AG04449 (cell line): ENCODE measurements at regions not wholly inside any gene's neighbourhood (a gene's known extent, or its start where the extent isn't known, plus 50 kb on each side); places are given as distances from the start of the nearest gene placed in this dataset.
"Not testable (repeated sequence)": the region's sequence is repeated elsewhere in the genome, so short reads cannot be mapped to it uniquely, and the experiment has no call there.

Source experiments
- CTCF ChIA-PET: fragments of 350-600 bp; formaldehyde crosslinking; extraction: SDS; loops from one replicate; lab custom pipeline; 2021; ENCODE audit warnings: antibody characterized with exemption; lab: Yijun Ruan, JAX
- POLR2A ChIA-PET: fragments of 400-600, 350-600 bp; formaldehyde crosslinking; extraction: SDS; loops from one replicate; lab custom pipeline; 2020; ENCODE audit warnings: antibody characterized with exemption, inconsistent platforms; lab: Yijun Ruan, JAX
- DNase-seq: peaks from one replicate; pipeline ENCODE4 v3.0.0-alpha.2; 2010; ENCODE audit warnings: low read depth, low spot score
- H3K4me3 ChIP-seq: 2 replicates; pipeline ENCODE4 v1.5.1; 2011; ENCODE audit warnings: low read depth, mild to moderate bottlenecking, control low read depth, low read length
- CTCF ChIP-seq: IDR thresholded peaks from one replicate; pipeline ENCODE4 v1.5.1; 2011; ENCODE audit warnings: mild to moderate bottlenecking, moderate library complexity, low read length, control low read depth, inconsistent platforms; ENCODE audit not compliant: insufficient read depth; ENCODE audit errors: missing control alignments

DNA sequence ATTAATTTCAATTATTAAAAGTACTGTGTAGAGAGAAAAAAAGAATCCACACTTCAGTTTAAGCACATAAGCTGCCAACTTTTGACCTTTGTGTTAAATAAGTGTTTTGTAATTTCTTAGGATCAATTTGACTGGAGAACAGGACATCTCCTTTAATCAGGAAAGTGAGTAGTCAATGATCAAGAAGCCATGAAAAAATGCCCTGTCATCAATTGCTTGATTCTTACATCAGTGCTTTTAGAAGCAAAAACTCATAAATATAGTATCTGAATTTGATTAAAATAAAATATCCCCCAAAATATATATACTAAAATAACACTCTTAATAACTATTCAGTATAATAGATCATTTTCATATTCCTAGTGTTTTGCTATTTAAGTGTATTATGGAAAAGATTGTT is 409.0 kb downstream of the TAFA4 start:
- POLR2A ChIA-PET: no interaction called here
- no peak for DNase-seq

DNA sequence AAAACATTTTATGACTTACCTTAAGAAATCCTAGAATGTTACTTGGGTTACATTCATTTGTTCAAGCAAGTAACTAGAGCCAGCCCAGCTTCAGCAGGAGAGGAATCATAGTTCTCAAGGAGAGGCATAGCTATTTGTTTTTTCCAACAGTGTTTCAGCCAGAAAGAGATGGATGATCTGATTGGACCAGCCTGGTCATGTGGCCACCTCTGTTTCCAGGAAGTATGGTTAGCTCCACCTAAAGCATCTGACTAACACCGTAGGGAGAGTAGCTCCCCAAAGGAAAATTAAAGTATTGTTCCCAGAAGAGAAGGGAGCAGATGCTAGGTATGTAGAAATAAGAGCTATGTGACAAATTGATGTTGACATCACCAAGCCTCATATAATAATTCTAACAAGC is 417.1 kb downstream of the TAFA4 start:
- no peak overlapping the region for H3K4me3 ChIP-seq
- no peak for TF ChIP-seq CTCF
- CTCF ChIA-PET: no interaction called here
- DNase-seq: no peak
- POLR2A ChIA-PET: no interaction called here

More for the DNA sequence above, 409.0 kb downstream of the TAFA4 start:
- TF ChIP-seq CTCF: no peak
- CTCF ChIA-PET: no interaction called here
- no peak overlapping the region for H3K4me3 ChIP-seq

DNA sequence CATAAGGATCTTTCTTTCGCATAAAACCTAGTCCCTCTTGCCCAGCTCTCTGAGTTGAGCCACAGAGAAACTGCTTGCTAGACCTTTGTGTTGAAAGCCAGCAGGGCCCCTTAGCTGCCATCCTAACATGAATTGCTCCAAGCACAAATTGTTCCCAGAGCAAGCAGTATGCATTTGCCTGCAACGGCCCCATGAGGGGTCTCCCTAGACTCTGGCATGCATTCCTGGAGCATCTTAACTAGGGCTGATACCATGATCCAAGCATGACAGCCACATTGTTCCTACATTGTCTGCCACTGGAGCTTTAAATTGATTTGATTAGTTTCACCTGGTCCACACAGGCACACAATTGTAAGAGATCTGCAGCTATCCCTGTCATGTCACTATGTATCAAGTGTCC is 428.1 kb downstream of the TAFA4 start:
- H3K4me3 ChIP-seq: no peak overlapping the region
- ChIA-PET CTCF (no interaction called here), POLR2A (no interaction called here)
- no peak for TF ChIP-seq CTCF
- DNase-seq: no peak

- POLR2A ChIA-PET, H3K4me3 ChIP-seq, DNase-seq, CTCF ChIA-PET: not testable (repeated sequence)
Observed at GRCh38 chr3:68485845-68486244, 446.5 kb downstream of the TAFA4 start.

DNA sequence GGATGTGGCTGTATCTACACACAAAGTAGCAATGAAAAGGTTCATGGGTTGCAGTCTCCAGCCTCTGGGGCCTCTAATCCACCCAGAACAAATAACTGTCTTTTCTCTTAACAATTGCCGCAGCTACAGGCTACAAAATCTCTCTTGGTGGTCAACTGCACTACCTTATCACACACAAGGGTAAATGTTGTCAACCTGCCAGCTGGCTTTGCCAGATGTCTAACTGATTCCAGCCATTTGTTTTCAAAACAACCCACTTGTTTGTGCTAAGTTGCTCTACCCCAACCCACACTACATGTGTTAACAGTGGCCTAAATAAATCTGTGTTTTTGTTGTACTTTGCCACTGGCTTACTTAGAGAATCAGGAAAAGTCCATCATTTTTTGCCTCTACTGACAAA is 447.3 kb downstream of the TAFA4 start:
- DNase-seq: no peak
- POLR2A ChIA-PET: no interaction called here
- TF ChIP-seq CTCF: no peak
- no peak overlapping the region for H3K4me3 ChIP-seq
- CTCF ChIA-PET: no interaction called here

DNA sequence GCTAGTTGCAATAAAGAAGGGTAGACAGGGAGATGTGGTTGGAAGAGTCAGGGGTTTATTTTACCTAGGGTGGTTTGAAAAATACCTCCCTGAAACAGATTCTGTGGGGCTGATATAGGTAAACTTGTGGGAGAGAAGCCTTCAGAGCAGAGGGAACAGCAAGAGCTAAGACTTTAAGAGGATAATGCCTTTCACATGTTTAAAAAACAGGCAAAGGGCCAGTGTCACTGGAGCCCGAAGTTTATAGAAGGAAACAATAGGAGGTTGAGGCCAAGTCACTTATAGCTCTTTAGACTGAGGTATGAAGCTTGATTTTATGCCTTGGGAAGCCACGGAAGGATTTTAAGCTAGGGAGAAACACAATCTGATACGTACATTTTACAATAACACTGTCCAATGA is 448.7 kb downstream of the TAFA4 start:
- H3K4me3 ChIP-seq: no peak overlapping the region
- no peak for TF ChIP-seq CTCF
- DNase-seq: no peak
- ChIA-PET CTCF (no interaction called here), POLR2A (no interaction called here)

GRCh38 chr3:68483041-68483440 is 449.3 kb downstream of the TAFA4 start:
- DNase-seq: no peak
- TF ChIP-seq CTCF: no peak
- CTCF ChIA-PET: no interaction called here
- H3K4me3 ChIP-seq: no peak overlapping the region
- POLR2A ChIA-PET: no interaction called here
